HS-27A (cell line): ENCODE measurements at regions not wholly inside any gene's neighbourhood (a gene's known extent, or its start where the extent isn't known, plus 50 kb on each side); places are given as distances from the start of the nearest gene placed in this dataset.
"Not testable (repeated sequence)": the region's sequence is repeated elsewhere in the genome, so short reads cannot be mapped to it uniquely, and the experiment has no call there.

Experiments
- DNase-seq: peaks from one replicate; pipeline ENCODE4 v3.0.0-alpha.2; 2012; ENCODE audit warnings: low read depth, missing footprints

DNA sequence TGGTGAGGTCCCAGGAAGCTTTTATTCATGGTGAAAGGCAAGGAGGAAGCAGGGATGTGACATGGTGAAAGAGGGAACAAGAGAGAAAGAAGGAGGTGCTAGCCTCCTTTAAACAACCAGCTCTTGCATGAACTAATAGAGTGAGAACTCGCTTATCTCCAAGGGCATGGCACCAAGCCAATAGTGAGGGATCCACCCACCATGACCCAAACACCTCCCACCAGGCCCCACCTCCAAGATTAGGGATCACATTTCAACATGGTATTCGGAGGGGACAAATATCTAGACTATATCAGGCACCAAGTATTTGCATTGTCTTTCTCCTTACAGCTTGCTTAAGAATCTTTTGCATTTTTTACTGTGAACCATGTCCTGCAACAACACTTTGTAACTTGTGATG, 91.9 kb upstream of the DHRS4 start:
- DNase-seq, result peak; percentile 11

DNA sequence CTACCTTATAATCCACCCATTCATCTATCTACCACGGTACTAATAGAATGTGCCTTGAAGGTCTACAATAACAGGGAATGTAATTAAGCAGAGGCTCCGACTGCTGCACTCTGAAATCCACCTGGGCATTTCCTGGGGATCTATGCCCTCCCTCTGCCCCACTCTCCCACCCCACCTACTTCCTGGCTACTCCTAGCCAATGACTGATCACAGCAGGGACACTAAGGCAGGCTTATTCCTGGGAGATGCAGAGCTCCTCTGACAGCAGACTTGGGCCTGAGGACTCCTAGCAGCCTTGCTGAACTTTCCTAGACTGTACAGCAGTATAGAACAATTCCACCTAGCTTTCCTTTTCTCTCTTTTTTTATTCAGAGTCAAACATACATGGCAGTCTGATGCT, 91.1 kb upstream of the DHRS4 start:
- no peak for DNase-seq

DNA sequence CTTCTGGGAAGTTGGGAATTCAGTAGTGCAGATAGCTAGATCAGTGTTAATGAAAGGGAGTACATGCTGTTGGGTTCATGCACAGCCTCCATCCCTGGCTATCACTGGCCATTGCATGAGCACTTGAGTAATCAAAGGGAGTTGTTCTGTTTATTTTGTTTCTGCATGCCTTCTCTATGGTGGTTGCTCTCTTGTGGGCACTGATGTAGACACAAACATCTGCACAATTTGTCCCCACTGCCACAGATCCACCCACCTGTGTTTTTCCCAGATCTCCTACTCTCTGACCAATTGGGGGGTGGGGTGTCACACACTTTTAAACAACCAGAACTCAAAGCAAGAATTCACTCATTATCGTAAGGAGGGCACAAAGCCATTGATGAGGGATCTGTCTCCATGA, 89.7 kb upstream of the DHRS4 start:
- DNase-seq, result no peak

DNA sequence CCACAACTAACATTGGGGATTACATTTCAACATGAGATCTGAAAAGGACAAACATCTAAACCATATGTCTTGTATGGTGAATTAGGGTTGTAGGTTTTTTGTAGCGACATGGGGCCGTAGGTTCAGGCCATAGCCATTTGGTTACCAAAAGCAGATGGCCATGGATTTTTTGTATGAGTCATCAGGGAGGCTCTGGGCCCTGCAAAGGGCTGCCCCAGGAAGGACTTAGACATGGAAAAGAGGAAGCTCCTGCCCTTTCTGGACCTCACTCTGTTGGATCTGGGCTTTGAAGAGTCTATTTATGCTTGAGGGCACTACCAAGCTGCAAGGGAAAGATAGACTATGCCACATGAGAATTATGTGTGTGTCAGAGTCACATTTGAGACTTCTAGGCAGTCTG, 89.3 kb upstream of the DHRS4 start:
- no peak for DNase-seq

DNA sequence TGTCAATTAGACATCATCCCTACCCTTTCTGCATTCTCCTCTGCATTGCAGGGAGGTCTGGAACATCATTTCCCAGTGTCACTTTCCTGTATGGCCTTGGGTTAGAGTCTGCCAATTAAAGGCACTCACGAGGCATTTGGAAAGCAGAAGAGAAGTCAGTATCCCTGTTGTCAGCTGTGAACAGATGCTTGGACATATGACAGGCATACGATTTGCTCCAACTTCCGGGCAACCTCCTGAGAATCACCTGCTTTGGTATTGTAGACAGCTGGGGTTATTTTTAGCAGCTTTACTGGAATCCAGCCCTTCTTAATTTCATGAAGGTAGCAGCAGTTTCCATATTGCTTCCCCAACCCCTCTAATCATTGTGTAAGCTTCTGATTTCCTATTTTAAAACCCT, 88.7 kb upstream of the DHRS4 start:
- no peak for DNase-seq

DNA sequence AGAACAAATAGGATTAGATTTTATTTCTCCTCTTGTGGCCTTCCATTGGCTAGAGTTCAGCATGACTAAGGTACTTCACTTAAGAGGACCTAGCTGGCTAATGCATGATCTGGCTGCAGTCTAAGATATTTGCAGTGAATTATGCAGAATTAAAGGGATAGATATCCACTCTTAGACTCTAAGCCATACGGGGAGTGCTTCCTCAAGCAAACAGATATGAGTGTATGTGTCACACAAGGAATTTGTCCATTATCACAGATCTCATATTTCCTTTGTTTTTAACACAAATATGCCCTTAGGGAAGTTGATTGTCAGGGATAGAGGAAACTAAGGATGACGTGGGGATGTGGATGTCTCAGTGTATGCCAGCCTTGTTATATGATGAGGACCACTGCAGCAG, 88.1 kb upstream of the DHRS4 start:
- no peak for DNase-seq

DNA sequence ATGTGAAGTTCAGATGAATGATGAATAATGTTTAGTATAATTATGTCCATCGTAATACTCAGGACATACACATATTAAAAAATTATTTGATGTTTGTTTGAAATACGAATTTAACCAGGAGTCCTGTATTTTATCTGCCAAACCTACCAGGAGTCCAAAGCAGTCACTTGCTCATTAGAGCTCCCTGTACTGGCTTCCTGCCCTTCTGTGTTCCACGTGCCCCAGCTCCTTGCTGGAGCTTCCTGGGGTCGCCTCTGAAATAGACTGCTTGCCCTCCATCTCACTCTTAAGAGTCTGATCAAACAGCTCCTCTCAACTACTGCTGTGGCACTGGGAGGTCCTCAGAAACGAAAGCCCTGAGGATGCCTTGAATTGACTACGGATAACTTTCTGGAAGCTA, 87.3 kb upstream of the DHRS4 start:
- DNase-seq, result no peak

DNA sequence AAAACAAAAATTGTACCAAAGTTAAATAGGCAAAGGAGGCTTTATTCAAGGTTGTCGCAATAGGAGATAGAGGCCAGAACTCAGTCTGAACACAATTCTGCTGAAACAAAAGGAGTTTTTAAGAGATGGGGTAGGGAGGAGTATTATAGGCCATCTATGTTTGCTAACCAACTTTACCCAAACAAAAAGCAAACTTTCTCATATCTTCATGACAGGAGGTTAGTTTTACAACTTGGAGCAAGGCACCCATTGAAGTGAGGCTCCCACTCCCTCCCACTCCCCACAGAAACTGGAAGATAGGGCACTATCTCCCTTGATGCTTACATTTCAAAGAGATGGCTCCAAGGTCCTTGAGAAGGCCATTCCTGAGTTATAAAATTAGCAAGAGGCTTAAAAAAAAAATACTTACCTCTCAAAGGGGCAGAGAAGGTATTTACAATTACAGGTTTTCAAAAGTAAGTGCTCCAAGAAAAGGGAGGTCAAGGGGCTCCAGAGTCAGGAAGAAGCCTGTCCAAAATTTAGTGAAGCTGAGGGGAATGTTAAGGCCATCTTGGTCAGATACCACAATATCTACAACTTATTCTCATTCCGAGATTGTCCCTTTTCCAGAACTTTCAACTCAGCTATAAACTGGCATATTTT, 84.4 kb upstream of the DHRS4 start:
- no peak for DNase-seq

DNA sequence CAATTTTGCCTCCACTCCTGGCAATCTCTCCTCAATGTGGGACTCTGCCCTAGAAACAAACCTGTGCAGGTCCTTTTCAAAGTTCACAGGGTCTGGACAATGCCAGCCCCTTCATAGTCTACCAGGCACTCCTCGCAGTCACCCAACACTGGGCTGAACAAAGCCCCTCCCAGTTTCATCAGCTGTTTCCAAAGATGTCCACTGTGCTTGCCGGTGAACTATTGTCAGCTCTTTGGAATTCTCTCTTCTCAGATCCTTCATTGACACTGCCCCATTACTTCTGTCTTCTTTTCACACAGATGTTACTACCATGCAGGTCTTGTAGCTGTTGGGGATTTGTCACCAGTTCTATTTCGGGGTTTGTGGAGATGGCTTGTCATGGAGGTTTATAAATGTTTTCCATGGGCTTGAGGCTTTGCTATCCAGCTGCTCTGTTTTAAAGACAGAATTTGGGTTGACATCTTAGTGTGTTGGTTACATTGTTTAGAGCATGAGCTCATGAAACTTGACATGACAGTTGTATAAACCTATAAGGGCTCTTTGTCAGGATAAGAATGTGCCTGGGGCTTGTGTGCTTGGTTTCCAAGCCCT, 77.3 kb upstream of the DHRS4 start:
- DNase-seq, result no peak

DNA sequence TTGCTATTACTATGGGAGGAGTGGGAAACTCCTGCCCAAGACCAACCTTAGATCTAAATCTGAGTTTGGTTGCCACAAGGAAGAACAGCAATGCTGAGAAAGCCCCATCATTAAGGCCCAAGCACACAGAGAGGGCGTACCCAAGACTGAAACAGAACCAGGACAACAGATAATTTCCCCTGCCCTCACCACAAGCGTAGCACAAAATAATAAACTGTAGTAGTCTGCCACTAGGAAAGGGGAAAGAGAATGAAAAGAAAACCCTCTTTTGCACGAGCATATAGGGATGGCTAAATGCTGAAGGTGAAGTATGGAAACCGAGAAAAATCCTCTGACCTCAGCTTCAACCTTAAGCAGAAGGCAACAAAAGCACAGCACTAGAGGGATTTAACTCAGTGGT, 76.5 kb upstream of the DHRS4 start:
- DNase-seq, result no peak

DNA sequence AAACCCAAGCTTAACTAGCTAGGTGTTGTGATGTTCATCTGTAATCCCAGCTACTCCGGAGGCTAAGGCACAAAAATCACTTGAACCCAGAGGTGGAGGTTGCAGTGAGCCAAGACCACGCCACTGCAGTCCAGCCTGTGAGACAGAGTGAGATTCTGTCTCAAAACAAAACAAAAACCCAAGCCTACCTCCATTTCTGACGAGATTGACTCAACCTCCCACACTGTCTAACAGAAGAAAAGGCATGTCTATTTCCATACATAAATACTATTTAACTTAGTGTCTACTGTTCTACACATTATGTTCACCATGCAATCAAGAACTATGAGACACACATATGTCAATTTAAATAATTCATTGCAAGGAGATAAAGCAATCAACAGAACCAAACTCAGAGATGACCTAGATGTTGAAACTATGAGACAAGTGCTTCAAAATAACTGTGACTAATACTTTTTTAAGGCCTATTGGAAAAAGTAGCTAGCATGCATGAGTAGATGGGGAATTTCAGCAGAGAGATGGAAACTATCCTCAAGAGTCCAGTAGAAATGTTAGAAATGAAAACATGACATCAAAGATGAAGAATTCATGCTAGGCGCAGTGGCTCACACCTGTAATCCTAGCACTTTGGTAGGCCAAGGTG, 75.9 kb upstream of the DHRS4 start:
- DNase-seq, result no peak

DNA sequence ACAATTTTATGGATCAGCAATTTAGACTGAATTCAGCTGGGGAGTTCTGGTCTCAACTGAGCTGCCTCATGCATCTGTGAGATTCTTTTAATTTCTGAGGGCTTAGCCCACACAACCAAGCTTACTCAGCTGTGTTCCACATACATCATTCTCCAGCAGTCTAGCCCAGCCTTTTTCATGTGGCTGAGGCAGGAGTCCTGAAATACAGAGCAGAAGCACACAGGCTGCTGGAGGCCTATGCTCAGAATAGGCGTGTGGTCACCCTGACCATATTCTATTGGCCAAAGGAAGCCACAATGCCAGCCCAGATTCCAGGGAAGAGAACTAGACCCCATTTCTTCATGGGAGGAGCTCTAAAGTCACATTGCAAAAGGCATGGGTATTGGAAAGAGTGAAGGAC, 72.3 kb upstream of the DHRS4 start:
- peak; percentile 7 for DNase-seq

DNA sequence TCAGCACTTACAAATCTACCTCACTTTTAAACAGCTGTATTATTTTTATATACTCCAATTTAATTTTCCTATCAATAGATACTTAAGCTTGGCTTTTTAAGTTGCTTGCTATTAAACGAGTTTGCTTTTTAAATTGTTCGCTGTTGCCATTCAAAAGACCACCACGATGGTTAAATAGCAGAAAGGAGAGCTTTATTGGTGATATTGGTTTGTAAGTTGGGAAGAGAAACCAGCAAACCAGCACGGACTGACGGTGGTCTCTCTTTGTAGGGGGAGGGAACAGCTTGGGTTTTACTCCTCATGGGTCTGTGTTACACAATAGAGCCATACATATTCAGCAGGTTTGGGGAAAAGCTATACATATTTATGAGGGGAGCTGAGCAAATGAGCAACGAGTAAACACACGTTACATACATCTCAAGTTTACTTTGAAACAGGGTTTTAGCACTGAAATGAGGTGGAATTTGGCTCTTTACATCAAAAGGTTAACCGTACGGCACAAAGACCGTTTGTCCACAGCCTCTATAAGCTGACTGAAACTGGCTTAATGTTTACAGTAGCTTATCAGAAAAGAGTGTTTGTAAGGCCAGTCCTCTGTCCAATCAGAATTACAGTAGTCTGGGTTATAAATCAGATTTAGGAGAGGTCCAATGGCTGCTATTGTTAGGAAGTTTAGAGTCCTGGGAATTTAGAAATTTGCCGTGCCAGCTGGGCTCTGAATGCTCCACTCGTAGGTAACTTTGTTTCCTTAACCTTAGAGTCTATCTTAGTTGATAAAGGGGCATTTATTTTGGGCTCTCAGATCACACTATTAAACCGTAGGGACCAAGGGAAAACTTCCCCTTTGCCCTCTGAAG, 69.7 kb upstream of the DHRS4 start:
- no peak for DNase-seq

DNA sequence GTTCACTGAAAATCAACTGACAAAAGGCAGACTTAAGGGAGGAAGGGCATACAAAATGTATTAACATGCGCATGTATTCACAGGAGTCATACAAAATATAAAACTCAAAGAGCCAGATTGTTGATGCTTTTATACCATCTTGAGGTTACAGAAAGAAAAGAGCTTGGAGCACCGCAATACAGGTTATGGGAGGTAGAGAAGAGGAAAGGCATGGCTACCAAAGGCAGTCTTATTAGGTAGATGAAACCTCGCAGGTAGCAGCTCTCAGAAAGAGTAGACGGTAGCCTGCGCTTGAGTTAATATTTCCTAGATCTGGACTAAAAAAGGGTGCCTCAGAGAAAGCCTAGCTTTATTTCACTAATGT, 69.0 kb upstream of the DHRS4 start:
- no peak for DNase-seq

DNA sequence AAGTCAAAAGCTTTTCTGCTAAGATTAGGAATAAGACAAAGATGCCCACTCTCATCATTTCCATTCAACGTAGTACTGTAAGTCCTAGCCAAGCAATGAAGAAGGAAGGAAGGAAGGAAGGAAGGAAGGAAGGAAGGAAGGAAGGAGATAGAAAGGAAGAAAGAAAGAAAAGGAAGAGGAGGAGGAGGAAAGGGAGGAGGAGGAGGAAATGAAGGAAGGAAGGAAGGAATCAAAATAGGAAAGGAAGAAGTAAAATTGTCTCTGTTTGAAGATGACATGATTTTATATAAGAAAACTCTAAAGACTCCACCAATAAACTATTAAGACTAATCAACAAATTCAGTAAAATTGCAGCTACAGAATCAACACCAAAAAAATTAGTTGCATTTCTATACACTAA, 66.0 kb upstream of the DHRS4 start:
- no peak for DNase-seq

DNA sequence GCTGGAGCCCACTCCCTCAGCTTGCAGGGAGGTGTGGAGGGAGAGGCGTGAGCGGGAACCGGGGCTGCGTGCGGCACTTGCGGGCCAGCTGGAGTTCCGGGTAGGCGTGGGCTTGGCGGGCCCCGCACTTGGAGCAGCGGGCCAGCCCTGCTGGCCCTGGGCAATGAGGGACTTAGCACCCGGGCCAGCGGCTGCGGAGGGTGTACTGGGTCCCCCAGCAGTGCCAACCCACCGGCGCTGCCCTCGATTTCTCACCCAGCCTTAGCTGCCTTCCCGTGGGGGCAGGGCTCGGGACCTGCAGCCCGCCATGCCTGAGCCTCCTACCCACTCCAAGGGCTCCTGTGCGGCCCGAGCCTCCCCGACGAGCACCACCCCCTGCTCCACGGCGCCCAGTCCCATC, 61.9 kb upstream of the DHRS4 start:
- not testable (repeated sequence) for DNase-seq

DNA sequence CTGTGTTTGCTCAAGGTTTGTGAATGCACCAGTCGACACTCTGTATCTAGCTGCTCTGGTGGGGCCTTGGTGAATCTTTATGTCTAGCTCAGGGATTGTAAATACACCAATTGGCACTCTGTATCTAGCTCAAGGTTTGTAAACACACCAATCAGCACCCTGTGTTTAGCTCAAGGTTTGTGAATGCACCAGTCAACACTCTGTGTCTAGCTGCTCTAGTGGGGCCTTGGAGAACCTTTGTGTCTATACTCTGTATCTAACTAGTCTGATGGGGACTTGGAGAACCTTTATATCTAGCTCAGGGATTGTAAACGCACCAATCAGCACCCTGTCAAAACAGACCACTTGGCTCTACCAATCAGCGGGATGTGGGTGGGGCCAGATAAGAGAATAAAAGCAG, 61.3 kb upstream of the DHRS4 start:
- DNase-seq, result not testable (repeated sequence)

DNA sequence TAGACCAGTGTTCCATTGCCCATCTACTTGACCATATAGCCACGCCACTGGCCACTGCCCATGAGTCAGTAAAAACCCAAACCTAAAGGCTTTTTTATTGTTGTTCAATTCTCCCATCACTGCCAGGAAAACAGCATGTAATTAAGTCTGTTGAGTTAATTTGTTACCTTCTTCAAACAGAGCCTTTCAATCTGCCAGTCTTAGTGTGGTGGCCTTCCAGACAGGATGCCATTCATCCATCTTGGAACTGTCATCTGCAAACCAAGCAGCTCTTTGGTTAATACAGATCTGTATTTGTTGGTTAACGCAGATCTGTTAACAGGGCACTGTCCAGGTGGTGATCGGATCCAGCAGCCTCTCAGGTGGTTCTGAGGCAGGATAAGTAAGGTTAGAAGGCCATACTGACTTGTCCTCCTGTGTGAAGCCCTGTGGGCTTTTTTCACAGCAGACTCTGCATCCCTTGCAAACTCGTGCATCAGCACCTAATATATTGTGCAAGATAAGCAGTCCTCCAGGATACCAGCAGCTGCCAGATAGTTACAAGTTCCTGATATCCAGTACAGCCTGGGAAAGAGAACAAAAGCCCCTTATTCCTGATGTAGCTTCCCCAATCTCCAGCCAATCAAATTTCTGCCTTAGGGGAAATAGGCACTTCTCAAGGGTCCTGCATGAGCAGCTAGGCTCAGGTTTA, 59.1 kb upstream of the DHRS4 start:
- no peak for DNase-seq

DNA sequence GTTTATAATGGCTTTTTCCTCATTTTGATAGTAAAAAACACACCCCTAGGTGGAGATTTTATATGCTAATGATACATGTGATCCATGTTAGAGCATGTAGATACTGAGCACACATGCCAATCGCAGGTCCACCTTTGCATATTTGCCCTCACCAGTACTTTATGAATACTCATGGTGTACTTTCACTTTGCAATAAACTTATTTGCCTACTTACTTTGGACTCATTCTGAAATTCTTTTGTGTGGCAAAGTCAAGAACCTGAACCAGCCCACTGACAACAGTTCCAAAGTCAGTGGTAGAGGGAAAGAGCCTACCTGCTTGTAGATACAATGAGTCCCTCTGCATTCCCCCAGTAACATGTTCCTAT, 58.5 kb upstream of the DHRS4 start:
- DNase-seq, result no peak

DNA sequence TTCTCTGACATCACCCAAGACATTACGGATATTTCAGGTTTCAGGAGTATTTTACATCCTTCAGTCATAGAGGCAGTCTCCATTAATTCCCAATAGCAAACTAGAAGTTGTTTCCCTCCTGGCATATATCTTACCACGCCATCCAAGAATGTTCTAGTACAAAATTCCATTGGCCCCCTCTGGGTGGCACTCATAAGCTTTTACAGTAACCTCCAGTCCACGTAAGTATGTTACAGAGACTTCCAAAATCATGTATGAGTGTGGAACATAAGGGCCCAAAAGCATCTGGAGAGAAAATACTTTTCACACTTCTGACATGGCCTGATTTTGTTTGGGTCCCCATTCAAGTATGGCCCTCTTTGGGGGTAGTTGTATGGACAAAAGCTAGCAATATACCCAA, 58.1 kb upstream of the DHRS4 start:
- DNase-seq, result no peak

DNA sequence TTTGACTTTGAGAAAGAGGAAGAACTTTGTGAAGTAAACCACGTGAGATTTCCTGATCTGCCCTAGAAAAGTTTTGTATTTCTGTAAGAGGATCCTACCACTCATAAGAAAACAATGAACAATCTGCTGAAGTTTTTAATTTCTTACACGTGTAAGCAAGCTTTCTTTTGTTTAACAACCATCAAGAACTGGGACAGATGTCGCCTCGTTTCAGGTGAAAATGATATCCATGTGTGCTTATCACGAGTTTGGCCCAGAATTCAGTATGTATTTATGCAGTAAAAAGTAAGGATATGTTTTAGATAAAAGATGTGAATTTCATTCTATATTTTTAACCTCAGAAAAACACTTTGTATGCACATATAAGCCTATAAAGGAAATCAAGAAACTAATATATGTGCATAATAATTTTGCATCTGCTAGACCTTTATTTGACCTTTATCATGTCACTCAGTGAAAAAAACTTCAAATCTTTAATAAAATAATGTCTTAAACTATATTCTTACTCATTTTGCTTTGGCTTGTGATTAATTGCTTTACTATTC, 56.9 kb upstream of the DHRS4 start:
- no peak for DNase-seq

DNA sequence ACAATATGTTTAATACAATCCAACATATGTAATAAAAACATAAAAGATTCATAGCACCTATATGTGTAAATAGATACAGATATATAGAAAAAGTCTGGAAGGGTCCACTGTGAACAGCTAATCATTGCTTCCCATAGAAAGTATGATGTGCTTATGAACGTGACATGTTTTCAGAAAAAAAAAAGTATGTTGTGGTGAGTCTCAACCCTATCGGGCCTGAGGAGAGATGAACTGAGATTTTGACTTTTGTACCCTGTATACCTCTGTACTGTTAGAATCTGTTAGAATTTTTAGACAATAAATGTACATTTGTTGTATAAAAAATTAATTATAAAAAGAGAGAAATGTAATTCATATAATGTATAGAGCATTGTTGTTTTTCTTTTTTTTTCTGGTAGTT, 56.3 kb upstream of the DHRS4 start:
- not testable (repeated sequence) for DNase-seq
